Astrocyte of the hippocampus (primary cell): ENCODE measurements at regions not wholly inside any gene's neighbourhood (a gene's known extent, or its start where the extent isn't known, plus 50 kb on each side); places are given as distances from the start of the nearest gene placed in this dataset.
A peak's percentile ranks its signal among the peaks of the same experiment; 100 is the strongest.

Source experiments
- DNase-seq: peaks from one replicate; pipeline ENCODE4 v3.0.0; 2011; ENCODE audit warnings: low read depth, low spot score

DNA sequence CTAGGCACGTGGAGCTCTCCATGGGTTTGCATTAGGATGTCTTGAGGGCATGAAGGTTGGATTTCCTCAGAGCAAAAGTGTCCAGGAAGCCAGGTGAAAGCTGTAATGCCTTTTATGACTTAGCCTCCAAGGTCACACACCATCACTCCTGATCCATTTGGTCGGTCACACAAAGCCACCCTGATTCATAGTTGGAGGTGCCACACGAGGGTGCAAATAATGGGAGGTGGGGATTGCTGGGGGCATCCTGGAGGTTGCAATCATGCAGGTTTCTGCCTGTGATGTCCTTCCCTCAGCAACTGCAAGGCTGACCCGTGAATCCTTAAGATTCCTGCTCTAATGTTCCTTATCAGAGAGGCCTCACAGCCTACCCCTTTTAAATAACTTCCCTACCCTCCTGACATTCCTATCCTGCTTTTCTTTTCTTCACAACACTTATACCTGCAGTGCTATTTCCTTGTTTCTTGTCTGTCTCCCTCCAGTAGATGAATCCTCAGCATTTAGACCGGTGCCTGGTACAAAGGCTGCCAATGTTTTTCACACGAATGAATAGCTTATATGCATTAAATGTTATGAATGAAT, 97.1 kb downstream of the LIPG start:
- DNase-seq, result no peak

DNA sequence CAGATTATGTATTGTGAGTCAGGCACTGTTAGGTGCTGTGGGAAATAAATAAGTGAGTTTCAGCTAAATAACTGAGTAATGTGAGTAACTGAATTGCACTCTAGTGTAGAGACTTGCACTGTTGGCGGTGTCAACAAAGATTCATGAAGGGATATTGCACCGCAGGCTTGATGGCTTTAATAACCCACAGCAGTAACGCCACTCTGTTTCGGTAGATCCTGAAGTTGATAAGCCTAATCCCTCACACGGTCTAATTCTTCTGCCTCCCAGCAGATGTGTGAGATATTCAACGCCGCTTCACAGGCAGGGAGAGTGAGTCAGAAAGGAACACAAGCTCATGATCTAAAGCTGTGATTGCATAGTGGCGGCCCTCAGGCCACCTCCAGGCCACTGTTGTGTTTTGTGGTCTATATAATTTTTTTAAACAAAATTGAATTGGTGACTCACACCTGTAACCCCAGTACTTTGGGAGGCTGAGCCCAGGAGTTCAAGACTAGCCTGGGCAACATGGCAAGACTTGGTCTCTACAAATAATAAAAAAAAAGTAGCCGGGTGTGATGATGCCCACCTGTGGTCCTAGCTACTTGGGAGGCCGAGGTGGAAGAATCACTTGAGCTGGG, 94.3 kb downstream of the LIPG start:
- DNase-seq, result peak; percentile 82

DNA sequence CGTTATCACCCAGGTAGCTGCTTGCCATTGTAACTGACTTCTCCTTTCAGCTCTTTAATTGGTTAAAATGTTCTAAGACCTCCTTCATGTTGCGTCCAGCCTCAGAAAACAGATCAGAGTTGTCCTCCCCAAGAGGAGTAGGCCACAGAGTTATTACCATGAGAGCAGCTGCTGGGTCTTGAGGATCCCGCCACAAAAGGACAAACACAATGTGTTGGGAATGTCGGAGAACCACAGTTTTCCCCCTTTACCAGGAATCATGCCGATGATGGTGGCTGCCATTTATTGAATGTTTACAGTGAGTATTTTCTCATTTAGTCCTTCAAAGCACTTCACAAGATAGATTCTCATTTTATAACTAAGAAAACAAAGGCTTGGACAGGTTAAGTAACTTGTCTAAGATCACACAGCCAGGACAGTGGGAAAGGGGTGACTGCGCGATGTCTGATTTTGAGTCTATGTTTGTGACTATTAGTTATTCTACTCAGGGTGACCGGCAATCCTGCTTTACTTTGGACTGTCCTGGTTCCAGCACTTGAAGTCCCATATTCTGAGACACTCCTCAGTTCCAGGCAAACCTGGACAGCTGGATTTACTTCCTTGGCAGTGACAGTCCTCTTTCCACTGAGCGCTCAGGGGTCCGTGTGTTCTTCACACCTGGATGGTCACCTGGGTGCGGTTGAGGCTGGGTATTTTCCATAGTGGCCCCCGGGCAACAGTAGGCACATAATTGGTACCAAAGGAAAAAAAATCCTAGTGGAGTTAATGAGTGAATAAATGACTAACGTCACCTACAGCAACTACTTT, 93.6 kb downstream of the LIPG start:
- DNase-seq, result no peak

DNA sequence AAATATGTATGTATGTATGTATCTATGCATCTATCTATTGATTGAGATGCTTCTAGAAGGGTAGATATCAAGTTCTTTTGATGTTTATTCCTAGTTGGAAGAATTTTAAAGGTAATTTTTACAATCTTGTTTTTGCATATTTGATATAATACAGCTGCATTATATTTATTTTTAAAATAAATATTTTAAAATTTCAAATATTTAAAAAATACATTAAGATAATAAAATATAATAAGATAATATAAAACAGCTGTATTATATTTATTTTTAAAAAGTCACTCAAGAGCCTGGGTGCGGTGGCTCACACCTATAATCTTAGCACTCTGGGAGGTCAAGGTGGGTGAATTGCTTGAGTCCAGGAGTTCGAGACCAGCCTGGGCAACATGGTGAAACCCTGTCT, 92.5 kb downstream of the LIPG start:
- no peak for DNase-seq

DNA sequence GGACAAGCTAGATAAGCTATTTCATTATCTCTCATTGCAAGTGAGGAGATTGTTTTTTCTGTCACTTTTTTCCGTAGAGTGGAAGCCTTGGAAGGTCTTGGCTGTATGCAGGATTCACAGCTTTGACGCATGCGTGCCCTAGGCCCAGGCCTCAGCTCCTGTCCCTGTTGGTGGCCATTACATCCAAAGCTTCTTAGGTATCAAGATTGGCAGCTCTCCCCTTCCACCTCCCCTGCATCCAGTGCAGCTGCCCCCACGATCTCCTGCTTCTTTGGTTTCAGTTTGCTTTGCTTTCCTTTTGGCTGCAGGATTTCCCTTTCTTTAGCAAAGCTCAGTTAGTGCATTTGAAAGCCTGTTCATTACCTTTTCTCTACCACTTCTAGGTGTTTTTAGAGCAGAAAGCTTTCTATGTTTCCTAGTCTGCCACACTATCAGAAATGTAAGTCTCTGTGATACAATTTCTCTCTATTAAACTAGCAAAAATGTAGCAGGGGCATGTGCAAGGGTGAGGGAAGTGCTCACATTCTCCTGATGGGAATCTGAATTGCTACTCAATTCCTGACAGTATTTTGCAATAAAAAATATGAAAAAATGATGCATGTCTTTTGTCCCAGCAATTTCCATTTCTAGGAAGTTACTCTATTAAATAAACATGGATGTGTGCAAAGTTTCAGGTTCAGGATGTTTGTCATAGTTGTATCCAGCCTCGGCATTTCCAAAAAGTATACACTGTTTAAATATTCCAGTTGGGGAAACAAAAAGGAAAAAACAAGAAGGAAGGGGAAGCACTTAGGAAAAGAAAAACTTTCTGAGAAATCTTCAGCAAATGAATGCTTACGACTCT, 91.2 kb downstream of the LIPG start:
- DNase-seq, result no peak

DNA sequence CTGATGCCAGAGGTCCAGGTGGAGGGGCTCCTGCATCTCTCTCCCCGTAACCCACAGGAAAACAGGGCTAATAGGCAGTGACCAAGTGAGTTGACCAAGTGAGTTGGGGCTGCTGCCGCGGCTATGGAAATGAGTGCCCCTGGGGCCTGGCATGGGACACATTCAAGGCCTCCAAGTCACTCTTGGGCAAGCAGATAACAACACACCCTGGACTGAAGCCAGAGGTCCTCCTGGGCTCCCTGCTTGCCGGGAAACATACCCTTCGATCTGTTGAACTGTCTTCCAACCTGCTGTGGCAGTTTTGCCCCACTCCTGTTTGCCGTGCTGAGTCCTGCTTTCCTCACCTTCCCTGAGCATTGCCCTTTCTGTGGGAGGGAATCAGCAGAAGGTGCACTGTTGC, 89.2 kb downstream of the LIPG start:
- DNase-seq, result no peak

DNA sequence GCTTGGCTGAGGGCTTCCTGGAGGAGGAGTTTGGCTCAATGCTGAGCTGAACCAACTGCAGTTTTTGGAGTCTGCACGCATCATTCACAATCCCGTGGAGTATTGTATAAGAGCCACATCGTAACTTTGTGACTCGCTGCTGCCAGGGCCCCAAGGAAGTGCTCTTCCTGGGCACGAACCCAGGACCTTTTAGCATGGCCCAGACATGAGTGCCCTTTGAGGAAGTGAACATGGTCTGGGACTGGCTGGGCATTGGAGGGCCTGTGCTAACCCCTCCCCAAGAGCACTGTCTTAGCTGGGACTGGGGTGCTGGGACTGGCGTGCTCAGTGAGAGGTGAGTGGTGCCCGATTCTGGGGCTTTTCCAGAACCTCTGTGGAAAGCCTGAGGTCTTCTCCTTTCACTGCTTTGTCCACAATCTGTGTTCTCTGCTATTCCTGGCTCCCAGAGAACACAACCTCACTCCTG, 88.6 kb downstream of the LIPG start:
- no peak for DNase-seq

DNA sequence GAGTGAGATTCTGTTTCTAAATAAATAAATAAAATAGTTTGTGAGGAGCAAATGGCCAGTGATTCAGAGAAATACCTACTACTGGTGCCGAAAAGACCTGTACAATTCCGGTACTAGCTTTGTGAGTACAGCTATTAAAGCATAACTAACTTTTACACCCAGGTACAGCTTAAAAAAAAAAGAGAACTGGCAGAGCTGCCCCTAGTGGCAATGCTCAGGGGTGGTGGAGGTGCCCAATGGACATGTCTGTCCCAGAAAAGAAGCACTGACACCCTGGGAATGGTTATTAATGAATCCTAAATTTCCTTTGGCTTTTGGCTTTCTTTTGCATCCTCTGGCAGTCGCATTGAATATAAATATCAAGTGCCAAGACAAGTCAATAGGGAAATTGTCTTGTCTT, 87.0 kb downstream of the LIPG start:
- DNase-seq, result no peak
